NCI-H226 (cell line): ENCODE measurements at regions not wholly inside any gene's neighbourhood (a gene's known extent, or its start where the extent isn't known, plus 50 kb on each side); places are given as distances from the start of the nearest gene placed in this dataset.

ENCODE experiments used
- DNase-seq: peaks from one replicate; pipeline ENCODE4 v3.0.0-alpha.2; 2015

- no peak for DNase-seq
Observed at GRCh38 chr15:97861529-97862260, 98.8 kb upstream of the ARRDC4 start.

GRCh38 chr15:97866959-97867358, 93.5 kb upstream of the ARRDC4 start:
- DNase-seq, result no peak

- no peak for DNase-seq
Observed at GRCh38 chr15:97867870-97868269, 92.6 kb upstream of the ARRDC4 start.

- DNase-seq, result no peak
Observed at GRCh38 chr15:97868981-97869380, 91.5 kb upstream of the ARRDC4 start.

- no peak for DNase-seq
Observed at GRCh38 chr15:97870771-97871170, 89.7 kb upstream of the ARRDC4 start.

GRCh38 chr15:97874139-97874538, 86.4 kb upstream of the ARRDC4 start:
- no peak for DNase-seq

GRCh38 chr15:97875025-97875512, 85.4 kb upstream of the ARRDC4 start:
- no peak for DNase-seq

GRCh38 chr15:97875513-97876280, 84.8 kb upstream of the ARRDC4 start:
- DNase-seq, result peak; percentile 36

GRCh38 chr15:97876281-97876675, 84.2 kb upstream of the ARRDC4 start:
- DNase-seq, result no peak

- no peak for DNase-seq
Observed at GRCh38 chr15:97881346-97881965, 79.0 kb upstream of the ARRDC4 start.

- no peak for DNase-seq
Observed at GRCh38 chr15:97884513-97885131, 75.9 kb upstream of the ARRDC4 start.

- DNase-seq, result no peak
Observed at GRCh38 chr15:97890307-97890706, 70.2 kb upstream of the ARRDC4 start.

- no peak for DNase-seq
Observed at GRCh38 chr15:97892167-97892938, 68.2 kb upstream of the ARRDC4 start.

GRCh38 chr15:97893967-97894366, 66.5 kb upstream of the ARRDC4 start:
- DNase-seq, result no peak

- DNase-seq, result no peak
Observed at GRCh38 chr15:97899981-97900380, 60.5 kb upstream of the ARRDC4 start.

- DNase-seq, result no peak
Observed at GRCh38 chr15:97902140-97902780, 58.2 kb upstream of the ARRDC4 start.

- DNase-seq, result no peak
Observed at GRCh38 chr15:97903560-97903959, 56.9 kb upstream of the ARRDC4 start.

GRCh38 chr15:97903971-97904572, 56.4 kb upstream of the ARRDC4 start:
- peak; percentile 57 for DNase-seq

GRCh38 chr15:97909291-97909891, 51.1 kb upstream of the ARRDC4 start:
- peak; percentile 48 for DNase-seq
